GM19238 (cell line): ENCODE measurements at regions not wholly inside any gene's neighbourhood (a gene's known extent, or its start where the extent isn't known, plus 50 kb on each side); places are given as distances from the start of the nearest gene placed in this dataset.

Experiments used
- DNase-seq: peaks from one replicate; pipeline ENCODE4 v3.0.0; 2011; ENCODE audit warnings: low spot score; ENCODE audit not compliant: insufficient read length

- DNase-seq: no peak
Measured at GRCh38 chr1:29744684-29745490, 508.6 kb downstream of the PTPRU start.

- DNase-seq: no peak
Measured at GRCh38 chr1:29743931-29744330, 507.6 kb downstream of the PTPRU start.

DNA sequence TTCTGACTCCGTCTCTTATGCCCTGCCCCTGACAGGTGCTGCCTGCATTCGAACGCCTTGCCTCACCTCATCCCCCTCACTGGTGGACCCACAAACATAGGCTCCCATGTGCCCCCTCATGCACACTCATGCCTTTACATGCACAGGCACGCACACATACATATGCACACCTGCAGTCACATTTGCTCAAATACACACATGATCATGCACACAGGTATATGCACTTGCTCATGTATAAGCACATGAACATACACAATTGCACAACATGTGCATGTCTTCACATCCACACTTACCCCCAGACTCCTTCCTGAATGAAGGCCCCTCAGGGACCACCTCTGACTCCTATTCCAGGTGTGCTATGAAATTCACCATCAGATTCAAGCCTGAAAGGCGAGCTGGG lies 506.9 kb downstream of the PTPRU start:
- DNase-seq: no peak

DNA sequence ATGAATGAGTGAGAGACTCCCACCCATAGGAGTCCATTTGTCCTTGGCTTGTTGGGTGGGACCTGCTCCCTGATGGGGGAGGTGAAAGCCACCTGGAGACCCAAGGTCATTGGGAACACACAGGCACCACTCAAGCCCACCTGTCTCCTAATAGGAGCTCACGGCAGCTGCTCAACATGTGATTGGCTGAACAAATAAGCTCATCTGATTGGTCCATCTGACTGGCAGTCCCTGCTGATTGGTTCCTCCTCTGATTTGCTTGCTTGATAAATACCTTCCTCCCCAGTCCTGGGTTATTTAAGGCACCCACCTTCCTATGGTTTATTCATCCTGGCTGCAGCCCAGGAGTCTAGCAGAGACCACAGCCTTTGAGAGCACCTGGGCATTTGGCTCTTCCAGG lies 502.9 kb downstream of the PTPRU start:
- no peak for DNase-seq

- DNase-seq: no peak
Measured at GRCh38 chr1:29736582-29737188, 500.4 kb downstream of the PTPRU start.

DNA sequence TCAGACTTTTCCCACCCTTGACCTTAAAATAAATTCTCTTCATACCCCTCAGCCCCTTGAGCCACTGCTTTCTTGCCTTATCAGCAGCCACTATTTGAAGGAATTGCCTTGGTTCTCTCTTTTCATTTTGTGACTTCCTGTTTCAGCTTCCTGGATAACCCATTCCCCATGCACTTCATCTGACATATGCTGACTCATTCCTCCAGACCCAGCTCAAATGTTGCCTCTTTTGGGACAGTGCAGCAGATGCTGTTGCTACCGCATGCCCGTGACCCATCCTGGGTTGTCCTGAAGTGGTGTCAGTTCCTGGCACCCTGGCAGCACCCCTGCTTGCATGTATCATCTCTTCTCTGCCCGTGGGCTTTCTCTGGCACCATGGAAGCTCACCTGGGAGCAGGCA lies 496.1 kb downstream of the PTPRU start:
- no peak for DNase-seq

- DNase-seq: no peak
Measured at GRCh38 chr1:29730623-29731022, 494.3 kb downstream of the PTPRU start.

DNA sequence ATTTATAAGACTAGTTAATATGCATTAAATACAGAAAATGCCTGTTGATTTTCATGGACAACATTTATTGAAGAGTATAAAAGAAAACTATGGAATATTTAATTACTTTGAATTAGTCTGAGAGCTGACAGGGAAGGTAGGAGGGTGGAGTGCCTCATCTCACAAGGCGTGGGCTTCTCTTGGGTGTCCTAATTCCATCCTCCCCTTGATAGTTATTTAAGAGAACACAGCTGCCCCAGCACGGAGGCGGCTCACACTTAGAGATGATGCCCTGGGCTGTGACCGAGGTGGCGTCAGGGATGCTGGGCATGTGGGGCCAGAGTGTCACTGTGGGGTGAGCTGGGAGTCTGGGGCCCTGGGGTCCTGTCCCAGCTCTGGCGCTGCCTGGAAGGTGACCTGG lies 493.0 kb downstream of the PTPRU start:
- no peak for DNase-seq

DNA sequence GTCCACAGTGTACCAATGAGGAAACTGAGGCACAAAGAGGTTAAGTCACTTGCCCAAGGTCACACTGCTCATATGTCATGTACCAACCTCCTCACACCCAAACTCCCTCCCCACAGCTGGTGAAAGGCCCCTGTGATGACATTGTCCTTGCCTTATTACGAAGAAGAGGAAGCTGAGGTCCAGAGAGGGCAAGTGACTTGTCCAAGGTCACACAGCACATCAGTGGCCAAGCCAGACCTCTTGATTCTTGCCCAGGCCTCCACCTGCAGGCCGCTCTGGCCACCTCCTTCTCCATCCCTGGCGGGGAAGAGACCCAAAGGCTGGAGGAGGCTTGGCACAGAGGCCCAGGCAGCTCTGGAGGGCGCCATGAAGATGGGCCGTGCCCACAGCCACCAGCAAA lies 492.4 kb downstream of the PTPRU start:
- no peak for DNase-seq

GRCh38 chr1:29725262-29725661 lies 488.9 kb downstream of the PTPRU start:
- no peak for DNase-seq

- DNase-seq: no peak
Measured at GRCh38 chr1:29722598-29722997, 486.3 kb downstream of the PTPRU start.

DNA sequence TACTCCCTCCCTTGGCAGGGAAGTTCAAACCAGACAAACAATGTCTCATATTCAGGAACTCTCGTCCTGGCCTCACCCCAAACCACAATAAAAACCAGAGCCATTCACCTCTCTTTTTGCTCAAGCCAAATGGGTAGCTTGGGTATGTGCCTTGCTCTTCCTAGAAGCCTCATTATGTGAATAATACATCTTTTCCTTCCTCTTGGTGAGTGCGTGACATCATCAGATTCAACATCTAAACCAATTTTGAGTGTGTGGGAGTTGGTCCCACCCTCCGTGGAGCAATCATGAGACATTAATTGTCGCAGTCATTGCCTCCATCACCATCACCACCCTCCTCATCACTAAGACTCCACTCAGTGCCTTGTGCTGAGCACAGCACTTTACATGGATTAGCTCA lies 482.9 kb downstream of the PTPRU start:
- no peak for DNase-seq

- no peak for DNase-seq
Measured at GRCh38 chr1:29718791-29719190, 482.5 kb downstream of the PTPRU start.

DNA sequence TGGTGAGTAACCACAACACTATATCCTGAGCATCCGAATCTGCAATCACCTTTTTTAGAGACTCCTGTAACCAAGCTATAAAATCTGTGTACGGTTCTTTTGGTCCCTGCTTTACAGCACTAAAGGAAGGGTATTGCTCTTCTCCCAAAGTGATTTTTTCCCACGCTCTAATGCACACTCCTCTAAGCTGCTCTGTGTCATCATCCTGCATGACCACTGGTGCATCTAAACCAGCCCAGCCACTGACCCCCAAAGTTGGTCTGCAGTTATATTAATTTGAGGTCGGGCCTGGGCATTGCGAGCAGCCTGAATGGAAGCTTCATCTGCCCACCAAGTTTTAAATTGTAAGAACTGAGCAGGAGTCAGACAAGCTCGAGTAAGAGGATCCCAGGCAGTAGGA lies 480.0 kb downstream of the PTPRU start:
- DNase-seq: no peak

GRCh38 chr1:29713857-29714256 lies 477.5 kb downstream of the PTPRU start:
- DNase-seq: no peak

GRCh38 chr1:29712801-29713200 lies 476.5 kb downstream of the PTPRU start:
- DNase-seq: no peak

GRCh38 chr1:29712284-29712651 lies 475.9 kb downstream of the PTPRU start:
- DNase-seq: no peak

GRCh38 chr1:29711582-29712283 lies 475.4 kb downstream of the PTPRU start:
- no peak for DNase-seq

- no peak for DNase-seq
Measured at GRCh38 chr1:29709704-29710280, 473.5 kb downstream of the PTPRU start.

GRCh38 chr1:29708796-29709703 lies 472.7 kb downstream of the PTPRU start:
- DNase-seq: no peak

- DNase-seq: no peak
Measured at GRCh38 chr1:29708381-29708780, 472.1 kb downstream of the PTPRU start.
